GM19467 (cell line): ENCODE measurements at regions not wholly inside any gene's neighbourhood (a gene's known extent, or its start where the extent isn't known, plus 50 kb on each side); places are given as distances from the start of the nearest gene placed in this dataset.
"Not testable (repeated sequence)": the region's sequence is repeated elsewhere in the genome, so short reads cannot be mapped to it uniquely, and the experiment has no call there.

ENCODE experiments used
- ATAC-seq: cut with Tn5 transposase; IDR thresholded peaks from one replicate; pipeline ENCODE4 v1.9.1; 2021; ENCODE audit warnings: mild to moderate bottlenecking, moderate library complexity; ENCODE audit not compliant: unreplicated experiment

GRCh38 chr12:80045594-80045993 lies 53.7 kb upstream of the OTOGL start:
- no peak for ATAC-seq

- no peak for ATAC-seq
Measured at GRCh38 chr12:80044694-80045046, 54.7 kb upstream of the OTOGL start.

GRCh38 chr12:80041692-80042091 lies 57.6 kb upstream of the OTOGL start:
- ATAC-seq = no peak

- ATAC-seq = no peak
Measured at GRCh38 chr12:80041071-80041470, 58.3 kb upstream of the OTOGL start.

GRCh38 chr12:80040075-80040738 lies 59.1 kb upstream of the OTOGL start:
- ATAC-seq = no peak

GRCh38 chr12:80038062-80038560 lies 61.2 kb upstream of the OTOGL start:
- ATAC-seq = no peak

GRCh38 chr12:80033448-80033847 lies 65.9 kb upstream of the OTOGL start:
- no peak for ATAC-seq

- ATAC-seq = no peak
Measured at GRCh38 chr12:80032946-80033345, 66.4 kb upstream of the OTOGL start.

- ATAC-seq = no peak
Measured at GRCh38 chr12:80031229-80031628, 68.1 kb upstream of the OTOGL start.

- ATAC-seq = no peak
Measured at GRCh38 chr12:80025638-80026037, 73.7 kb upstream of the OTOGL start.

- no peak for ATAC-seq
Measured at GRCh38 chr12:80019691-80020090, 79.6 kb upstream of the OTOGL start.

- ATAC-seq = no peak
Measured at GRCh38 chr12:80018119-80018518, 81.2 kb upstream of the OTOGL start.

- ATAC-seq = no peak
Measured at GRCh38 chr12:80017261-80017870, 82.0 kb upstream of the OTOGL start.

GRCh38 chr12:80016684-80017083 lies 81.8 kb upstream of the PPP1R12A start:
- no peak for ATAC-seq

- ATAC-seq = no peak
Measured at GRCh38 chr12:80015660-80016059, 80.8 kb upstream of the PPP1R12A start.

- not testable (repeated sequence) for ATAC-seq
Measured at GRCh38 chr12:80003744-80004143, 68.8 kb upstream of the PPP1R12A start.

- no peak for ATAC-seq
Measured at GRCh38 chr12:80001562-80001961, 66.7 kb upstream of the PPP1R12A start.

GRCh38 chr12:80000831-80001230 lies 65.9 kb upstream of the PPP1R12A start:
- no peak for ATAC-seq

- no peak for ATAC-seq
Measured at GRCh38 chr12:79998554-79998953, 63.7 kb upstream of the PPP1R12A start.

GRCh38 chr12:79997096-79997791 lies 62.3 kb upstream of the PPP1R12A start:
- peak; percentile 100 for ATAC-seq

- ATAC-seq = not testable (repeated sequence)
Measured at GRCh38 chr12:79995385-79996084, 60.6 kb upstream of the PPP1R12A start.
